HG03439 (cell line): ENCODE measurements at regions not wholly inside any gene's neighbourhood (a gene's known extent, or its start where the extent isn't known, plus 50 kb on each side); places are given as distances from the start of the nearest gene placed in this dataset.
A peak's percentile ranks its signal among the peaks of the same experiment; 100 is the strongest.

ENCODE experiments used
- ATAC-seq: cut with Tn5 transposase; IDR thresholded peaks from one replicate; pipeline ENCODE4 v1.9.1; 2021; ENCODE audit warnings: mild to moderate bottlenecking, moderate library complexity; ENCODE audit not compliant: unreplicated experiment

- ATAC-seq, result no peak
These were observed 153.6 kb upstream of the STX18 start for GRCh38 chr4:4695497-4695896.

- ATAC-seq, result no peak
These were observed 153.0 kb upstream of the STX18 start for GRCh38 chr4:4694827-4695226.

GRCh38 chr4:4694296-4694772, 152.5 kb upstream of the STX18 start:
- ATAC-seq, result no peak

- no peak for ATAC-seq
These were observed 152.0 kb upstream of the STX18 start for GRCh38 chr4:4693755-4694295.

- peak; percentile 45 for ATAC-seq
These were observed 151.4 kb upstream of the STX18 start for GRCh38 chr4:4693258-4693657.

- no peak for ATAC-seq
These were observed 149.0 kb upstream of the STX18 start for GRCh38 chr4:4690854-4691253.

GRCh38 chr4:4689694-4690440, 148.0 kb upstream of the STX18 start:
- ATAC-seq, result peak; percentile 90

- ATAC-seq, result no peak
These were observed 146.3 kb upstream of the STX18 start for GRCh38 chr4:4687935-4688727.

- ATAC-seq, result no peak
These were observed 145.3 kb upstream of the STX18 start for GRCh38 chr4:4687100-4687499.

- no peak for ATAC-seq
These were observed 144.3 kb upstream of the STX18 start for GRCh38 chr4:4685810-4686795.

GRCh38 chr4:4681653-4682052, 139.8 kb upstream of the STX18 start:
- no peak for ATAC-seq

GRCh38 chr4:4680758-4681157, 138.9 kb upstream of the STX18 start:
- ATAC-seq, result no peak

- ATAC-seq, result no peak
These were observed 138.4 kb upstream of the STX18 start for GRCh38 chr4:4680243-4680642.

GRCh38 chr4:4677556-4678522, 136.0 kb upstream of the STX18 start:
- ATAC-seq, result no peak

GRCh38 chr4:4675641-4676040, 133.8 kb upstream of the STX18 start:
- no peak for ATAC-seq

GRCh38 chr4:4675051-4675581, 133.3 kb upstream of the STX18 start:
- ATAC-seq, result no peak

GRCh38 chr4:4673070-4673469, 131.2 kb upstream of the STX18 start:
- ATAC-seq, result no peak

- ATAC-seq, result no peak
These were observed 130.6 kb upstream of the STX18 start for GRCh38 chr4:4672402-4672801.

- no peak for ATAC-seq
These were observed 130.0 kb upstream of the STX18 start for GRCh38 chr4:4671774-4672349.
